HG02763 (cell line): ENCODE measurements at regions not wholly inside any gene's neighbourhood (a gene's known extent, or its start where the extent isn't known, plus 50 kb on each side); places are given as distances from the start of the nearest gene placed in this dataset.

Source experiments
- ATAC-seq: cut with Tn5 transposase; IDR thresholded peaks from one replicate; pipeline ENCODE4 v1.9.1; 2021; ENCODE audit warnings: mild to moderate bottlenecking, moderate library complexity; ENCODE audit not compliant: unreplicated experiment

- peak; percentile 91 for ATAC-seq
Observed at GRCh38 chrX:69028006-69028760, 137.1 kb downstream of the PJA1 start.

DNA sequence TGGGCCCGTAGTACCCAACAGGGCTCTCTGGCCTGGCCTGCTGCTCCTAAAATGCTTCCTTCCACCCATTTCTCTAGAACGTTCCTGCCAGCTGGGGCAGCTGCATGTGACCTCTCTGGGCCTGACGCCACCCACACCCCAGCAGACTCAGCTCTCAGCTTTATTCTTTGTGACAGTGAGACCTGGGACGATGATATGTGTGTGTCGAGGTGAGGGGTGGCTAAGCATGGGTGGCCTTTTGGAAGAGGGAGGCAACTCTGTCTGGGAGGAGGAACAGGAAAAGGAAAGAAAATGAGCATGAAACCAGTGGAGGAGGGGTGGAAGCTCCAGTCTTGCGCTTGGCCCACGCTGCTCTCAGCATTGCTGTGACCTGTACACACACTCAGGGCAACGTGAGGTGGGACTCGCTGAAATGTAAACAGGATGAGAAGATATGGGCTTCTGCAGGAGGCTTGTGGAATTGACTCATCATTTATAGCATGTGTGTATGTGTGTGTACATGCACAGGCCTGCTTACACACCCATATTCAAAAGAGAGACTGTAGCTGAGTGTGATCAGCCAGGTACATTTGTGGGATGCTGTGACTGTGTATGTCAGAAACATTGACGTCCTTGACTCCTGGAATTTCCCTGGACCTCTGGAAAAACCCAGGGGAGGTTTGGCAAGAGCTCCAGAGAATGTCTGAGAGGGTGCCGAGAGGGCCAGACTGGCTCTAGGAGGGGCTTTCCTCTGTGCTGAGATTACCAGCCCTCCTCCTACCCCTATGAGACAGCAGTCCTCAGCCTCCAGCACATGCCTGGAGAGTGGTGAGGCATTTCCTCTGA, 137.9 kb downstream of the PJA1 start:
- ATAC-seq, result no peak

GRCh38 chrX:69025802-69026301, 139.4 kb downstream of the PJA1 start:
- ATAC-seq, result no peak

- ATAC-seq, result no peak
Observed at GRCh38 chrX:69024931-69025330, 140.3 kb downstream of the PJA1 start.

DNA sequence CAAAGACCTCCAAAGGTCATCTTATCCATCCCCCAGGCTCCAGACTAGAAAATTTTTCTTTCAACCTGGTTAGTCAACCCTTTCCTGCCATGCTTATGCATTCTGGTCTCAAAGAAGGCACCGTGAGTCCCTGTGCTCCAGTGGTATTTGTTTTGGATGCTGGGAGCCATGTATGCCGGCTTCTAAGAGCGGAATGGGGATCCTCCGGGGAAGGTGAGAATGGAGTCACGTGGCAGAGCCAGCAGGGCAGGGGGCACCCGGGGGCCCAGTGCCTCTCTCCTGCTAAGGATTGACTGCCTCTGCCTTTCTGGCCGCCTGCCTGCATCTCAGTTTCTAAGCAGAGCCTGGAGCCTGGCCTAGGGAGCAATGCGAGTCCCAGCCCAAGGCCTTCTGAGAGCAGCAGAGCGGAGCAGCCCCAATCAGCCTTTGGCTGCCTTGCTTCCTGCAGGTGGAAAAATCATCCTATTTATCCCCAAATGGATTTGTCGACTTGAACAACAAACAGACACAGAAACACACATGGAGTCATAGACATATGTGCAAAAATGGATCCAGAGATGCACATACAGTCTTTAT, 141.0 kb downstream of the PJA1 start:
- no peak for ATAC-seq

GRCh38 chrX:69022430-69022829, 142.8 kb downstream of the PJA1 start:
- no peak for ATAC-seq

DNA sequence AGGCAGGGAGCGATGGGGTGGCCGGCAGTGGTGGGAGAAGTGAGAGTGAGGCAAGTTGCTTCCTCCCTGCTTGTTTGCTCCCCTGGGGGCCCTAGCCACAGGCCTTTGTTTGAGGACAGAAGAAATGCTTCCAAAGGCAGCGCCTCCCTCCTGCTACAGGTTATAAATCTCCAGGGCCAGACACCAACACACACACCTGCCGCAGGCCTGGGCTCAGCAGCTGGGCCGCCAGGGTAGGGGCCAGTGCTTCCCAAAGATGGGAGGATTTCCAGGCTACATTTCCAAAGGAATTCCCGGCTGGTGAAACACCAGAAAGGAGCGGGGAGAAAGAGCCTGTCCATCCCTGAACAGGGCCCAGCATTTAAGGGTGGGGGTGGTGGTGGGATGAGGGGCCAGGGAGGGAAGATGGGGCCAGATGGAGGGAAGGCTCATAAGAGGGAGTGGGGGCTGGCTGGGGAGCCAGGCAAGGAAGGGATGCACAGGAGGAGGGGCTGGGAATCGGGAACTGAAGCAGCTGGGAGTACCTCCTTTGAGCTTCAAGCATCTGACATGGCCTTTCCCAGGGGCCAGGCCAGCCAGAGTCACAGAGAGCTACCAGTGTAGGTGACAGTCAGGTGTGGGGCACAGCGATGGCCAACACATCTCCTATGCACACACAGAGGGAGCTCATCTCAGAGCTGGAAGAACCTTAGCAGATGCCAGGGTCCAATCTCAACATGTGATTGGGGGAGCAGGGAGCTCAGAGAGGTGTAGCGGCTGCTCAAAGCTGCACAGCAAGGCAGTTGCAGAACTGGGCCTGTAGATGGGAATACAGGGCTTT, 143.9 kb downstream of the PJA1 start:
- no peak for ATAC-seq

- no peak for ATAC-seq
Observed at GRCh38 chrX:69020316-69020715, 144.9 kb downstream of the PJA1 start.

DNA sequence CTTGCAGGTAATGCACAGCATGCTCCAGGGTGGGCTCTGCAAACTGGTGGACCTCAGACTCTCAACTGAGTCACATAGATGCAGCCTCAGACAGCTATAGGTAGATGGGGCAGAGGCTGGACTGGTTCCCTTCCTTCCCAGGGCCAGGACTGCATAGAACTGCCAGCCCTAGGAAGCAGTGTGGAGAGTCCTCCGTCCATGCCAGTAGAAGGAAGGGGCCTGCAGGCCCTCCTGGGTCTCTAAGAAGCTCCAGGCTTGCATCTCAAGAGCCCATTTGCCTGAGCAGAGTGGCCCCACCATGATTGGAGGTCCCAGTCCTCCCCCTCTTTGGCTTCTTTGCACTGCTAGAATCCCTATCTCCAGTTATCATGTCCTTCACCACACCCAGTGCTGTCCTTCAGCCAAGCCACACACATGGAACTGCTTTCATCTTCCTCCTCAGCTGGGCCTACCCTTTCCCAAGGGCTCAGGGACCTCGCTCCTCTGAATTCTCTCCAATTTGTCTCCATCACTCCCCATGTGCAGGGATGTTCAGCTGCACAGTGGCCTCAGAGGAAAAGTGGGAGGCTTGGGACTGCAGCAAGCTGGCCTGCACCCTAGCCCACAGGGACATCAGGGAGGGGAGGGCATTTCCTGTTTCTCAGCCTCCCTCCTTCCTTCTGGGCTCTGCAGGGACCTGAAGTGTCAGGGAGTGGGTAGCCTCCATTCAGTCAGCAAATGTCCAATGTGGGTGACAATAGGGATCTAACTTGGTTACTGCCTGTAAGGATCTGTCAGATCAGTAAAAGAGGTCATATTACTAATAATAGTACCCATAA, 146.0 kb downstream of the PJA1 start:
- no peak for ATAC-seq

DNA sequence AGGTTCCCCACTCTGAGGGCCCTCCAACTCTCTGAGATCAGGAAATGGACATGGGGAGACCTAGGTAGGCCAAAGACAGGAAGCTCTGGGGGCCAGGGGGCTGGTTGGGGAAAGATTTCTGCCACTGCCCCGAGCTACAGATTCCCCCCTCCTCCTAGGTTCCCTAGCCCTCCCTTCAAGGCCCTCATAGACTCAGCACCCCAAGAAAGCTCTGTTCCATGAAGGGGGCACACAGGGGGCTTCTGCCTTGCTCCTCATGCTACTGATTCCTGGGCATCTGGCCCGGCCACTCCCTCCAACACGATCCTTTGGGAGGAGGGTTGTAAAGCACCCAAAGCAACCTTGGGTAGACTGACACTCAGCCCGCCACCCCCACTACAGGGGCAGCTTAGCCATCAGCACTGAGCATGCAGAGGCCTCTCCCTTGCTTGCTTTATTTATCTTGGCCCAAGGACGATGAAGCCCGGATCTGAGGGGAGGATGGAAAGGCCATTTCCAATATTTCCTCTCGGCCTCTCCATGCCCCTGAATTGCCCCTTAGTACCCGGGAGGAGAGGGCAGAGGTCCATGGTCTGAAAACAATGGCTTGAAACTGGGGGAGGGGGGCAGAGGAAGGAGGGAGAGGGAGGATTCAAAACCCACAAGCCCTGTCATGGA, 146.7 kb downstream of the PJA1 start:
- ATAC-seq, result no peak

DNA sequence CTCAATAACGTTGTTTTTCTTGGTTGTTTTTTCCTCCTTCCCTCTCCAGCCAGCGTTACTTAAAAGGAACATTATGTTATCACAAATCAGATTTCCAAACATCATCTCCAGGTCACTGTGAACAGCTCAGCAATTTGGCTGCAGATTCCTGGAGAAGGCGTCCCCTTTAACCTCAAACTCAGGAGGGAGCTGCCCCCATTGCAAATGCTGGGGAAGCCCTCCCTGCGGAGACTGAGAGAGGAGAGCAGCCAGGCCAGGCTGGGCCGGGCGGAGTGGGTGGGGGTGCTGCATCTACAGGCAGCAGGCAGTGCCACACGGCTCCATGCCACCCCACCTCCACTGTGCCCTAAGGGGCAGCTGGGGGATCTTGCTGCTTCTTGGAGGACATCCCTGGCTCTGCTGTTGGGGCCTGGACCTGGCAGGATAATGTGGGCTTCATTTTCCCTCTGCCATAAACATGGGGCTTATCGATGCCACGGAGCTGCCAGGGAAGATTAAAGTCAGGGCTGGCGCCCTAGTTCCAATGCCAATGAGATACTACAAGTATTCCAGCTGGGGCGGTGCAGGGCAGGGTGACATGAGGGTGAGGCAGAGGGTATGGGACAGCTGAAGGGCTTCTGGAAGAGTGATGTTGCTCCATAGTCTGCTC, 148.8 kb downstream of the PJA1 start:
- no peak for ATAC-seq

GRCh38 chrX:69015564-69016292, 149.5 kb downstream of the PJA1 start:
- no peak for ATAC-seq

DNA sequence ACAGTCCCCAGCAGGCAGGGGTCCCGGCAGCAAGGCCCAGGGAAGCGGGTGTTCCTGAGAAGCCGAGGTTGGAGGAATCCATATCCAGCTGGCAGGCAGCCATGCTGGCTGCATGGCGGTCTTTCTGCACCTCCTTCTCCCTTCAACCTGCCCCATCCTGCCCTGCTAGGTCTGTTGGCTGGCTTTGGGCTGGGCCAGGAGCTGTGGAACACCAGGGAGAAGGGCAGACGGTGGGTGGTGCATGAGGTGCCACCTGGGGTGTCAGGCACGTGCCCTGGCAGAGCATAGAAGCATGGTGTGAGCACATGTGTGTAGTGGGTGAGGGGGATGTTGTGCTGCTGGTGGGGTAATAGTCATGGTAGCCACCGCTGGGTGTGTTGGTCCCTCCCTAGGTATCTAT, 150.1 kb downstream of the PJA1 start:
- no peak for ATAC-seq

DNA sequence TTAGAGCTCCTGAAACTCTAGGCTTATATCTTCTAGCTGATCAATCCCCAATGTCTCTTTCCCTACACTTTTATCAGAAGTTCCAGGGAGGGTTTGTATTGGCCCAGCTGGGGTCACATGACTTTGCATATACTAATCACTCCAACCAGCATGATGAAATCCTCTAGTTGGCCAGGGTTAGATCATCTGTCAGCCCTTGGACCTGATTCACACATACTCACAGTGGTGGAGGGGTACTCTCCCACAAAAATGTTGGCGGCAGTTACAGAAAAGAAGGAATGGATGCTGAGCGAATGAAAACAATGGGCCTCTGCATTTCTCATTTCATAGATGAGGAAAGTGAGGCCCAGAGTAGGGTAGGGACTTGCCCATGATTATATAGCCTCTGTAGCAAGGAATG, 151.1 kb downstream of the PJA1 start:
- ATAC-seq, result no peak

GRCh38 chrX:69010339-69010738, 154.9 kb downstream of the PJA1 start:
- ATAC-seq, result no peak

DNA sequence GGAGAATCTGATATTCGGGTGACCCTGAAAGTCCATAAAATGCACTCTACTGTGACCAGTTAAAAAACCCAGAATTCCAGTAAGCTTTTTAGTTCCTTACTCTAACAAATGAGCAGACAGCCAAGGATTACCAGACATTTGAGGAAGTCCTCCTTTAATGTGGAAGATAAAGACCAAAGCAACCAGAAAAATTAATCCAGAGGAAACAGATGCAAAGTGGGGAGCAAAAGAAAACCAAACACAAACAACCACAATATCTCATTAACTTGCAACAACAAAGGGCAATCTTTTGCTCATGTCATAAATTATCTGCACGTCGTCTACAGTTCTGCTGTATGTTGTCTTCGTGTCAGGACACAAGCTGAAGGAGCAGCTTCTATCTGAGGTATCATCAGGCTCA, 164.4 kb downstream of the PJA1 start:
- no peak for ATAC-seq

DNA sequence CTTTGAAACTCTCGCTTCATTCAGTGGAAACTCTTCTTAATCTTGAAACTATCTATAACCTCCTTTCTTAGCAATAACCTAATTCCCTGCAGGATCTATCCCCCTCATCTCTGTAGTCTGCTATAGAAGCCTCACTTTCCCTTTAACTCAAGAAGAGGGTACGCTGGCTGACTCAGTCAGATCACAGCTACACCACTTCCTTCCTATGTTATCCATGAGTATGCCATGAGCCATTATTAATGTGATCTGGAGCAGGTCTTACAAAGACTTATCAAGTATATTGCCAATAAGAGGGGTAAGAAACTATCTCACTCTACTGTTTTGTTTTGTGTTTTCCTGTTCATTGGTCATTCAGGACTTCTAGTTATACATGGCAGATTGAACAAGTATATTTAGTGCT, 165.3 kb downstream of the PJA1 start:
- ATAC-seq, result no peak

DNA sequence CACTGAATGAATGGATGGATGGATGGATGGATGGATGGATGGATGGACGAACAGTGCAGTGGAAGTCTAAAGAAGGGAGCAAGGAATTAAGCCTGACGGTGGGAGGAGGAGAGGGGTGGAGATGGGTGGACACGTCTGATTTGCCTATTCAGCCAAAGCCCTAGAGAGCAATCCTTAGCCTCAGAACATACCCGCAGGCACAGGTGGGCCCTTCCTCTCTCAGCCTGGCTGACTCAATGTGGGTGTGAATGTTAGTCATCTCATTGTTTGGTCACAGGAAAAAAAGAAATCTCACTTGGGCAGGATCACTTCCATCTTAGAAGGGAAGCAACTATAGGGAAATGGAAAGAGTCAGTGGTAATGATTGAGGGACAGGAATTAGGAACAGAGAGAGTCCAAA, 165.9 kb downstream of the PJA1 start:
- ATAC-seq, result no peak
